Lower lobe of right lung (tissue), 2 donors: ENCODE measurements at regions not wholly inside any gene's neighbourhood (a gene's known extent, or its start where the extent isn't known, plus 50 kb on each side); places are given as distances from the start of the nearest gene placed in this dataset.

ENCODE experiments used
- ATAC-seq, 2 donors: fragments of 200-7000 bp; cut with Tn5 transposase; one replicate each; pipeline ENCODE4 v1.9.1; 2020 to 2022; ENCODE audit warnings: mild to moderate bottlenecking in 2 of 2, moderate library complexity in 2 of 2
- DNase-seq: peaks from one replicate; pipeline ENCODE4 v3.0.0-alpha.2; 2020
- H3K27ac ChIP-seq: fragments of 200-600 bp; one replicate; pipeline ENCODE4 v1.8.0; 2022
- H3K27me3 ChIP-seq: fragments of 200-600 bp; one replicate; pipeline ENCODE4 v1.8.0; 2022; ENCODE audit warnings: low read depth
- H3K36me3 ChIP-seq: fragments of 200-600 bp; one replicate; pipeline ENCODE4 v1.8.0; 2022; ENCODE audit warnings: mild to moderate bottlenecking
- H3K4me1 ChIP-seq: fragments of 200-600 bp; one replicate; pipeline ENCODE4 v1.8.0; 2022
- H3K4me3 ChIP-seq: fragments of 200-600 bp; one replicate; pipeline ENCODE4 v1.8.0; 2022; ENCODE audit warnings: mild to moderate bottlenecking
- H3K9me3 ChIP-seq: fragments of 200-600 bp; one replicate; pipeline ENCODE4 v1.8.0; 2022
- intact Hi-C: fragments of 100-400 bp; cut with DNase I; formaldehyde crosslinking; loops from one replicate; pipeline ENCODE4 v1.11.0; 2022
- TF ChIP-seq, protein P1 (sequence below): fragments of 200-600 bp; IDR thresholded peaks from one replicate; pipeline ENCODE4 v1.8.0; 2022; ENCODE audit warnings: antibody characterized with exemption, mild to moderate bottlenecking
- donor health status: DM: no; HTN: yes; CAD: no; lungs with severe emphysema.

DNA sequence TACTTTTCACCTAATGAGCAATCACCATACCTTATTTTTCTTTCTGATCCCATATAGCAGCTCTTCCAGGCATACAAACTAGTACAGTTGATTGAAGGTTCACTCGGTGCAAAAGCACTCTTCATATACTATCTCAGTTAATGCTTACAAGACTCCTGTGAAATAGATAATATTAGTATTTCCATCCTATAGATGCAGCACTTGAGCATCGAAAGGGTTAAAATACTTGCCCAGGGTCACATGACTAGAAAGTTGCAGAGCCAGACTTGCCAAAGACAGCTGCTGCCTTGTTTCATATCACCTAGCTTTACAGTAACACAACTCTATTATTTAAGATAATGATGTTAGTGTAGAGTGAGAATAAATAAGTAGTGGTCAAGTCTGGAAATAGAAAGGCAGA is 466.0 kb upstream of the TNP1 start:
- no peak for DNase-seq
- Histone ChIP-seq H3K27ac (no peak overlapping the region), H3K4me3 (no peak overlapping the region), H3K36me3 (no peaks in the 10 kb centered on the region), H3K27me3 (no peaks in the 10 kb centered on the region), H3K4me1 (no peaks in the 10 kb centered on the region), H3K9me3 (no peaks in the 10 kb centered on the region)
- TF ChIP-seq, protein P1, sequence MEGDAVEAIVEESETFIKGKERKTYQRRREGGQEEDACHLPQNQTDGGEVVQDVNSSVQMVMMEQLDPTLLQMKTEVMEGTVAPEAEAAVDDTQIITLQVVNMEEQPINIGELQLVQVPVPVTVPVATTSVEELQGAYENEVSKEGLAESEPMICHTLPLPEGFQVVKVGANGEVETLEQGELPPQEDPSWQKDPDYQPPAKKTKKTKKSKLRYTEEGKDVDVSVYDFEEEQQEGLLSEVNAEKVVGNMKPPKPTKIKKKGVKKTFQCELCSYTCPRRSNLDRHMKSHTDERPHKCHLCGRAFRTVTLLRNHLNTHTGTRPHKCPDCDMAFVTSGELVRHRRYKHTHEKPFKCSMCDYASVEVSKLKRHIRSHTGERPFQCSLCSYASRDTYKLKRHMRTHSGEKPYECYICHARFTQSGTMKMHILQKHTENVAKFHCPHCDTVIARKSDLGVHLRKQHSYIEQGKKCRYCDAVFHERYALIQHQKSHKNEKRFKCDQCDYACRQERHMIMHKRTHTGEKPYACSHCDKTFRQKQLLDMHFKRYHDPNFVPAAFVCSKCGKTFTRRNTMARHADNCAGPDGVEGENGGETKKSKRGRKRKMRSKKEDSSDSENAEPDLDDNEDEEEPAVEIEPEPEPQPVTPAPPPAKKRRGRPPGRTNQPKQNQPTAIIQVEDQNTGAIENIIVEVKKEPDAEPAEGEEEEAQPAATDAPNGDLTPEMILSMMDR = no peak
- no peak for ATAC-seq
- intact Hi-C loops = no loop called here

DNA sequence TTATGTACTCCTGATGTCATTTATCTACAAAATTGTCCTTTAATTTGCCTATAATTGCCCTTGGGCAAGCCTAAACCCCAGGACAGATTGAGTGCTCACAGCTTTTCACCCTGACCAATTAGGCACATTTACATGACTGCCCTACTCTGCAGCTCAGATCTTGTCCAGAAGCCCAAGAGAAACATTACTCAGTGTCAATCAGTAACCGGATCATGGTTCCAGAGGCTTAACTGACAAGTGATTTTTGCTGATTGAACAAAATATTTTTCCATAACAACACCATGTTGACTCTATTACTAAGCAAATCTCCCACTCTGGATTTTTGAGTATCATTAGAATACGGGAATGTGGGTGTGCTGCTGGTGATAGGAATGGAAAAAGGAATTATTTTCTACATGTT is 465.4 kb upstream of the TNP1 start:
- no peak for DNase-seq
- Histone ChIP-seq H3K36me3 (no peaks in the 10 kb centered on the region), H3K9me3 (no peaks in the 10 kb centered on the region), H3K27me3 (no peaks in the 10 kb centered on the region), H3K4me3 (no peak overlapping the region), H3K4me1 (no peaks in the 10 kb centered on the region), H3K27ac (no peak overlapping the region)
- TF ChIP-seq, protein P1 = no peak
- no peak for ATAC-seq
- intact Hi-C loops = no loop called here

DNA sequence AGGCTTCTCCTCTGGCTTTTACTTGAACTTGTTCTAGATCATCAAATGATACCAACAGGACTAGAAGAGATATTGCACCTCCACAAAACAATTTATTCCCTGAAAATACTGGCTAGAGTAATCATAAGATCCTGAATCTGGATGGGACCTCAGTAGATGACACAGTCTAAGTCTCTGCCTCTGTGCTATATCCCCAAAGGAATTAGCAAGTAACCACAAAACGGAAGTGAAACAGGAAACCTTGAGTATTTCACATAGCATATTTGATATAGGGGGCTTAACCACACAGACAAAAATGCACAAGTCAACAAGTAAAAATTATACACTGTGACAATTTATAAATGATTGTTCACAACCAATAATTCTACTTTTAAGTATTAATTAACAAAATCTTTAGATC is 456.9 kb upstream of the TNP1 start:
- intact Hi-C loops = no loop called here
- Histone ChIP-seq H3K4me1 (no peaks in the 10 kb centered on the region), H3K36me3 (no peaks in the 10 kb centered on the region), H3K27me3 (no peaks in the 10 kb centered on the region), H3K27ac (no peak overlapping the region), H3K4me3 (no peak overlapping the region), H3K9me3 (no peaks in the 10 kb centered on the region)
- TF ChIP-seq, protein P1 = no peak
- no peak for DNase-seq
- peak; percentile 25 to 42 for ATAC-seq

DNA sequence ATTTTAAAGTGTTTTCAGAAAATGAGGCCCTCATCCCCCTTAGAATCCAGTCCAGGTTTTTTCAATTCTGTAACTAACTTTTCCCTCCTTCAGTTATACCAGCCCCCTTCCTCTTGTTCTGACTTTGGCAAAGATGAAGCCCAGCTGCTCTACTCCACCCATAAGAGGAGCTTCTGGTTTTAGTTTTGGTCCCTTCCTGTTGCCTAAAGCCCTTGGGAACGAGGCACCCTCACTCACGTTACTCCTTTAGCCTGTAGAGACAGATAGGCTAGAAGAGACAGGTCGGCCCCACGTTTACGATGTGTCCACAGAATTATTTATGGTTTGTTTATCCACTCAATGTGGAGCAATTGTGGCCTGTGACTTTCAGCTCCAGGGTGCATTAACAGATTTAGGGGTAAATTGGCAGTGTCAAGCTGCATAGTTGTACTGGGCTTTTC is 454.2 kb upstream of the TNP1 start:
- ATAC-seq (no peak), DNase-seq (no peak)
- Histone ChIP-seq H3K36me3 (no peaks in the 10 kb centered on the region), H3K4me1 (no peaks in the 10 kb centered on the region), H3K4me3 (no peak overlapping the region), H3K27me3 (no peaks in the 10 kb centered on the region), H3K9me3 (no peaks in the 10 kb centered on the region), H3K27ac (no peak overlapping the region)
- intact Hi-C loops = no loop called here
- TF ChIP-seq, protein P1 = no peak

DNA sequence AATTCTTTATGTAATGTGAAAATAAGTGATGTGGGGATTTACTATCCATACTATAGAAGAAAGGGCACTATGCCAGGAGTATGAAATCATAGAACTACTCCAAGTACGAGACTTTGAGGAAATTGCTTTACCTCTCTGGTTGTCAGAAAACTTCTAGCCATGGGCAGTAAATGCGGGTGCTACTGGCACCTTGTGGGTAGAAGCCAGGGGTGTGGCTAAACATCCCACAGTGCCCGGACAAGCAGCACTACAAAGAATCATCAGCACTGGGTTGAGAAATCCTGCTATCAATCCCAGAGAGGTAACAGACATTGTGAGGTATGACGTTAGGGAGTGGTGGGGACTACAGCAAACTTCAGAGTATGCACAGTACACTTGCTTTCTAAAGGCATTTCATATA is 453.5 kb upstream of the TNP1 start:
- intact Hi-C loops = no loop called here
- no peak for DNase-seq
- TF ChIP-seq, protein P1 = no peak
- Histone ChIP-seq H3K27ac (no peak overlapping the region), H3K36me3 (no peaks in the 10 kb centered on the region), H3K9me3 (no peaks in the 10 kb centered on the region), H3K4me3 (no peak overlapping the region), H3K27me3 (no peaks in the 10 kb centered on the region), H3K4me1 (no peaks in the 10 kb centered on the region)
- no peak for ATAC-seq

DNA sequence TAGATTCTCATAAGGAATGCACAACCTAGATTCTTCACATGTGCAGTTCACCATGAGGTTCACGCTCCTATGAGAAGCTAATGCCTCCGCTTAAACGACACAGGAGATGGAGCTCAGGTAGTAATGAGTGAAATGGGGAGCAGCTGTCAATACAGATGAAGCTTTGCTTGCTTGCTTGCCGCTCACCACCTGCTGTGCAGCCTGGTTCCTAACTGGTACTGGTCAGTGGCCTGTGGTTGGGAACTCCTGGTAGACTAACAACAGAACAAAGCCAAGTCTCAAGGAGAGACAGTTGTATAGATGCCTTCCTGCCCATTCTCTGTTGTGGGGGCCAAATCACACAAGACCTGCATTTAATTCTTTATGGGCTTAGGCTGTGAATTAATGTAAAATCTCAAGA is 449.2 kb upstream of the TNP1 start:
- H3K4me1 ChIP-seq = no peaks in the 10 kb centered on the region
- intact Hi-C loops = no loop called here
- no peaks in the 10 kb centered on the region for H3K9me3 ChIP-seq
- TF ChIP-seq, protein P1 = no peak
- DNase-seq = no peak
- H3K4me3 ChIP-seq = no peak overlapping the region
- no peak overlapping the region for H3K27ac ChIP-seq
- no peaks in the 10 kb centered on the region for H3K36me3 ChIP-seq
- H3K27me3 ChIP-seq = no peaks in the 10 kb centered on the region
- ATAC-seq = no peak
